NCI-H1092 treated with DMSO at 0.1 percent for 48 hours (cell line): ENCODE measurements at regions not wholly inside any gene's neighbourhood (a gene's known extent, or its start where the extent isn't known, plus 50 kb on each side); places are given as distances from the start of the nearest gene placed in this dataset.

Experiments used
- DNase-seq: peaks from one replicate; lab custom pipeline; 2025; lab: John Stamatoyannopoulos, UW

GRCh38 chrX:80312448-80312847 is 107.8 kb upstream of the TENT5D start:
- DNase-seq: no peak

DNA sequence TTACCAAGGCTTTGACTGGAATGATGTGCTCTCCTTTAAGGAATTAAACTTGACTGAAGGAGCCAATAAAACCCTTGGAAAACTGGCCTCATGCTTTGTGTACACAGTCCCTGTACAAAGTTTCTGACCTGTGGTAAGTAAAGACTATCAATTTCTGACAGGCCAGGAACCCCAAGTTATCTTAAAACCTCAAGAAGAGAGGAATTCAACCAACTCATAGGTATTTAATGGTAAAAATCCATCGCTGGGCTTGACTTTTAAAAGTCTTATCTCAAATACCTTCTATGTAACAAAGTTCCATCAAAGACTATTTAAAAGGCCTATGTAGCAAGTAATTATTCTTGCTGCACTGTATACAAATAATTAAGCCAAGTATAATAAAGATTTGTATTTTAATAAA is 103.7 kb upstream of the TENT5D start:
- DNase-seq: no peak

GRCh38 chrX:80317646-80318045 is 102.6 kb upstream of the TENT5D start:
- DNase-seq: no peak

DNA sequence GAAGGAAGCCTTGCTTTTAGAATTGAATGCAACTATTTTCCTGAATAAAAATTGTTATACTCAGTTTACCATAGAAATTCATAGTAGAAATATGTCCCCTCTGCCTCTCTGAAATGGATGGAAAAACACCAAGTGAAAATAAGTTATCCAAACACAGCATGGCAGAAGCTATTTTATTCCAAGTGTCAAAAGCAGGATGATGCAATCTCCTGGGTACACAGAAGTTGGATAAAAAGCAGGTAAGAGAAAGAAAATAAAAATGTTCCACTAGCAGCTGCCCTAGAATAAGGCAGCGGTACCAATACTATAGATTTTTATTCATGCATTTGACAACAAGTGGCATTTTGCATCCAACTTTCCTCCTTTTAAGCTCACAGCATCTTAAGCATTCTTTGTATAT is 89.0 kb upstream of the TENT5D start:
- DNase-seq: no peak

DNA sequence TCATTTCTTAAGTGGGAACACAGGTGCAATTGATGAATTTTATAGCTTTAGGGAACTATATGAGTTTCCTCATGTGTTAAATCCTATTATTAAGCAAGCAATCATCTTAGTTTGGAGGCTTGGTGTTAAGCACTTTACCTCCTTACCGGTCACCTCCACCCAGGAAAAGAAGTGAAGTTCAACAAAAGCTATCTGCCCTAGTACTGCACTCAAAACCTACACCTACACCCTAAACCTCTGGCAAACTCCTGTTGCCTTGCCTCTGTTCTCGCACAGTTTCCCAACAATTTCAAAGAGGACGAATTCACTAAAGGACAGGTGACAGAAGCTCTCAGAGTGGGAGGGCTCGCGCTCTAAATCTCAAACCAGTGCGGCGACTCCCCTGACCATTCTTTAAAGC is 85.7 kb upstream of the TENT5D start:
- DNase-seq: no peak

GRCh38 chrX:80335062-80335830 is 85.0 kb upstream of the TENT5D start:
- no peak for DNase-seq

GRCh38 chrX:80354966-80355465 is 65.2 kb upstream of the TENT5D start:
- DNase-seq: peak; percentile 1
